ENCODE measurements at regions not wholly inside any gene's neighbourhood (a gene's known extent, or its start where the extent isn't known, plus 50 kb on each side); places are given as distances from the start of the nearest gene placed in this dataset.

DNA sequence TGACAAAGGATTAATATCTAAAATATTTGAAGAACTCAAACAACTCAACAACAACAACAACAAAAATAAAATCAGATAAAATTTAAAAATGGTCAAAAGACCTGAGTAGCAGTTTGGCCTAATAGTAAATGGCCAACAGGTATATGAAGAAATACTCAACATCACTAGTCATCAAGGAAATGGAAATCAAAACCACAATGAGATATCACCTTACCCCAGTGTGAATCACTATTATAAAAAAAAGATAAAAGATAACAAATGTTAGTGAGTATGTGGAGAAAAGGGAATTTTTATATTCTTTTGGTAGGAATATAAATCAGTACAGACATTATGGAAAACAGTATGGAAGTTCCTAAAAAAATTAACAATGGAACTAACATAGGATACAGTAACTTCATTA lies 247.9 kb upstream of the TRPC7 start:
- Histone ChIP-seq H3K4ac (replicated peaks; ENCODE audit: insufficient read length, low read depth, low read length) (no peak overlapping the region), H3K79me1 (ENCODE audit: low read depth, low read length) (no peaks in the 10 kb centered on the region), H3K27me3 (replicated peaks in 1 of 4; ENCODE audit: control insufficient read depth in 3 of 4, extremely low read depth in 1 of 4, insufficient read depth in 3 of 4, low read length in 3 of 4) (no peaks in the 10 kb centered on the region), H3K27ac (ENCODE audit: low read depth, low read length) (no peak overlapping the region), H4K91ac (replicated peaks; ENCODE audit: insufficient read length, low read length) (no peak overlapping the region), H2BK15ac (ENCODE audit: low read length) (no peak overlapping the region), H3K23me2 (ENCODE audit: low read depth, low read length) (no peaks in the 10 kb centered on the region), H3K14ac (ENCODE audit: insufficient read length) (no peak overlapping the region), H3K23ac (ENCODE audit: insufficient read length) (no peak overlapping the region), H4K8ac (ENCODE audit: extremely low read depth, insufficient read depth, low read length) (no peak overlapping the region), H4K20me1 (replicated peaks in 1 of 2; ENCODE audit: control insufficient read depth in 1 of 2, insufficient read depth in 2 of 2, low read length in 2 of 2) (no peaks in the 10 kb centered on the region), H3K18ac (ENCODE audit: extremely low read depth, low read length) (no peak overlapping the region), H3K9ac (replicated peaks in 1 of 4; ENCODE audit: extremely low read depth in 1 of 4, low read depth in 3 of 4, low read length in 3 of 4) (no peak overlapping the region), H3K56ac (replicated peaks; ENCODE audit: insufficient read length, low read depth, low read length) (no peak overlapping the region), H3K36me3 (ENCODE audit: control insufficient read depth in 2 of 4, insufficient read depth in 4 of 4, low read length in 3 of 4) (no peaks in the 10 kb centered on the region), H2BK5ac (ENCODE audit: low read depth, low read length) (no peak overlapping the region), H2BK12ac (ENCODE audit: low read depth, low read length) (no peak overlapping the region), H3K9me3 (ENCODE audit: insufficient read depth in 2 of 2, low read depth in 1 of 2, low read length in 1 of 2) (no peaks in the 10 kb centered on the region), H4K5ac (ENCODE audit: insufficient read length, low read depth, low read length) (no peak overlapping the region), H2AK5ac (ENCODE audit: low read depth, low read length) (no peak overlapping the region), H2AFZ (ENCODE audit: low read length) (no peak overlapping the region), H3K4me2 (ENCODE audit: insufficient read depth in 1 of 2, low read depth in 2 of 2, low read length in 2 of 2) (no peak overlapping the region), H2BK120ac (replicated peaks; ENCODE audit: low read depth, low read length) (no peak overlapping the region), H3K4me3 (ENCODE audit: extremely low read depth in 1 of 4, insufficient read depth in 2 of 4, low read depth in 3 of 4, low read length in 4 of 4) (no peak overlapping the region), H2BK20ac (ENCODE audit: low read length) (no peak overlapping the region), H3K79me2 (ENCODE audit: control insufficient read depth in 1 of 2, insufficient read depth in 2 of 2, low read length in 2 of 2) (no peaks in the 10 kb centered on the region), H3K4me1 (replicated peaks in 1 of 4; ENCODE audit: control insufficient read depth in 3 of 4, insufficient read depth in 4 of 4, low read length in 3 of 4) (no peaks in the 10 kb centered on the region)
- CTCF ChIA-PET (ENCODE audit: partially characterized antibody), result no interaction called here
- DNase-seq (ENCODE audit: low read depth in 1 of 2, low spot score in 2 of 2) (no peak), FAIRE-seq (no peak)
- POLR2A ChIA-PET (ENCODE audit: partially characterized antibody), result no interaction called here
- TF ChIP-seq SRF (IDR thresholded peaks at IDR 0.05; ENCODE audit: low read depth, low read length) (no peak), JUN (IDR thresholded peaks at IDR 0.05; ENCODE audit: low read depth, low read length) (no peak), BCL11A (IDR thresholded peaks at IDR 0.05; ENCODE audit: low read depth in 2 of 2, low read length in 2 of 2) (no peak)

Data from H1 (cell line).